ENCODE measurements at regions not wholly inside any gene's neighbourhood (a gene's known extent, or its start where the extent isn't known, plus 50 kb on each side); places are given as distances from the start of the nearest gene placed in this dataset.
A peak's percentile ranks its signal among the peaks of the same experiment; 100 is the strongest.

DNA sequence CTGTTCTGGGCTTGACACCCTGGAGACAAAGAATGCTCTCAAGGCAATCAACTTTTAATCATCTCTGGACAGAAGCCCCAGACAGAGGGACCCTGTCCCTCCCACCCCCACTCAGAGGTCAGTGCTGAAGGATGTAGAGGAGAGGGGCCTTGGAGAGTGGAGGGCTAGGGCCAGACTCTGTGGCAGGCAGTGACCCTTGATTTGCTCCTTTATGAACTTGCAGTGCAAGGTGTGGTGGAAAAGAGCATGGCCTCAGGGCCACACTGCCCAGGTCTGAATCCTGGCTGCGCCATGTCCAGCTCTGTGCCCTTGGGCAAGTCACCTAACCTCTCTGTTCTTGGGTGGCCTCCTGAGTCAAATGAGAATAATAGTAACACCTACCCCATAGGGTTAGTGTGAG lies 134.3 kb downstream of the TMEM132E start:
- no peak for ATAC-seq
- no peak for DNase-seq (ENCODE audit: low spot score)

- ATAC-seq (no peak), DNase-seq (ENCODE audit: low spot score) (no peak)
These were observed 133.3 kb downstream of the TMEM132E start for GRCh38 chr17:34712481-34713195.

GRCh38 chr17:34711646-34712045 lies 132.3 kb downstream of the TMEM132E start:
- no peak for ATAC-seq

GRCh38 chr17:34710226-34710625 lies 130.8 kb downstream of the TMEM132E start:
- DNase-seq (ENCODE audit: low spot score) = no peak
- no peak for ATAC-seq

More at GRCh38 chr17:34711646-34712045, 132.3 kb downstream of the TMEM132E start:
- no peak for DNase-seq (ENCODE audit: low spot score)

GRCh38 chr17:34709158-34709754 lies 129.9 kb downstream of the TMEM132E start:
- no peak for ATAC-seq
- DNase-seq (ENCODE audit: low spot score) = no peak

- ATAC-seq = no peak
- DNase-seq (ENCODE audit: low spot score) = no peak
These were observed 126.6 kb downstream of the TMEM132E start for GRCh38 chr17:34706029-34706428.

GRCh38 chr17:34703533-34703932 lies 124.2 kb downstream of the TMEM132E start:
- DNase-seq (ENCODE audit: low spot score) = no peak
- ATAC-seq = peak; percentile 23

DNA sequence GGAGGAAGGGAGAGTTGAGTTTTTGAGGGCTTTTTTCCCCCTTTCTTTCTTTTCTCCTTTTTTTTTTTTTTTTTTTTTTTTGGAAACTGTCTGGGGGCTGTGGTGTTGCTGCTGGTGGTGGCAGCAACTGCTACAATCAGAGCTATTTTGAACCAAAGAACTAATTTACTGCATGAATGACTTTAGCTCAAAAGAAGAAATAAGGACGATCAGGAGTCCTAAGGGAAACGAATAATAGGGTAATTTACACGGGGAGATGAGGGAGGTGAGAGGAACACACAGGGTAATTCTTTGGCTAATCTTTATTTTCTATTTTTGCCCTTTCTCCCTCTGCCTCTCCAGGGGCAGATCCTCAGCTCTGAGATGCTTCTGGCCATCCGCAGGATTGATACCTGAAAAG lies 119.8 kb downstream of the TMEM132E start:
- no peak for DNase-seq (ENCODE audit: low spot score)
- ATAC-seq = no peak

DNA sequence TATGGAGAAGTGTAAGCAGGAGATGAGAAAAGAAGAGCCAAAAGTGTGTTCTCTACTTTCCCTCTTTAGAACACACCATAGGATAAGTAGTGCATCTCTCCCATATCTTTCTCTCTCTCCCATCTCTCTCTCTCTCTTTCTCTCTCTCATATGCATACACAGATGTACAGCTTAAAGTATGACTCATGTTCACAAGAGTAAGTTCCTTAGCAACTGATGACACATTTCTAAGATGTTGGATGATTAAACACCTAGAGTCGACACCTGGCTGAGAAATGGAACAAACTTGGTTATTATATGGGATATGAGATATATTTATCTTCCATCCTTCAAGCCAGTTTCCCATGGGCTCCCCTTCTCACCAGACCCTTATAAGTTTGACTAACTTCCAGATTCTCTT lies 113.5 kb downstream of the TMEM132E start:
- DNase-seq (ENCODE audit: low spot score) (no peak), ATAC-seq (no peak)
